ENCODE measurements at regions not wholly inside any gene's neighbourhood (a gene's known extent, or its start where the extent isn't known, plus 50 kb on each side); places are given as distances from the start of the nearest gene placed in this dataset.
A peak's percentile ranks its signal among the peaks of the same experiment; 100 is the strongest.

DNA sequence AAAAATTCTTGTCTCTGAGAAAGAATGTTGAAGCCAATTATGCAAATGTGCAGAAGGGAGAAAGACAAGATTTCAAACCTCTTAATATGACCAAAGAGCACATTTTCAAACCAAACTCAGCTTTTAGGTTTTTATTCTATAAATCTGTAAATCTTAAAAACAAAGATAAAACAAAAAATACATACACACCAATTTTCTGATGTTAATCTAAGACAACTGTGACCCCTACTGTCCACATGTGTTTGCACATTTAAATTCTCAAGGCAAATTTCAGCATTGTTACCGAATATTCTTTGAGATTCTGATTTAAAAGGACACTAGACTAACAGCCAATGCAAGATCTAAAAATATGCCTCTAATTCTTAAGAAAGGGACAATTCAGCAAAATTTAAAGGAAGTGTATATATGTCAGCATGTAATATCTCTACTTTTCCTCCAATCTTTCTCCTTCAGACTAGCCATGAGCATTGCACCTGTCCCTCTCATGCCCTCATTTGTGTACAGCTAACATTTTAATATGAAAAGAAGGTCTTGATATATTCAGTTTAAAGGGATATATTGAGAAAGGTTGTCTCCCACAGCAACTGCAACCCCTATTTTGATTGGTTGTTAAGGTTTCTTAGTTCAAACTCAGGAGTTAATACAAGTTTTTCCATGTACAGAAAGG, 417.9 kb downstream of the IPMK start:
- Histone ChIP-seq H3K4me1 (ENCODE audit: insufficient read depth, low read length, poor library complexity, severe bottlenecking) (no peaks in the 10 kb centered on the region), H4K20me1 (ENCODE audit: insufficient read depth, low read length, poor library complexity, severe bottlenecking) (no peaks in the 10 kb centered on the region), H2AFZ (ENCODE audit: low read length) (no peak overlapping the region), H3K9ac (ENCODE audit: low read depth, low read length, poor library complexity, severe bottlenecking) (no peak overlapping the region), H3K4me2 (ENCODE audit: low read depth, low read length, poor library complexity, severe bottlenecking) (no peak overlapping the region), H3K9me3 (ENCODE audit: insufficient read depth, low read depth, low read length) (no peaks in the 10 kb centered on the region), H3K9me2 (replicated peaks; ENCODE audit: low read depth, low read length) (no peaks in the 10 kb centered on the region), H3K79me2 (ENCODE audit: insufficient read depth, low read length) (no peaks in the 10 kb centered on the region), H3K4me3 (ENCODE audit: low read length, poor library complexity, severe bottlenecking) (no peak overlapping the region), H3K27me3 (ENCODE audit: insufficient read depth, low read length, poor library complexity, severe bottlenecking) (no peaks in the 10 kb centered on the region), H3K36me3 (ENCODE audit: insufficient read depth, low read length) (no peaks in the 10 kb centered on the region), H3F3A (ENCODE audit: low read depth) (no peaks in the 10 kb centered on the region)
- TF ChIP-seq, protein P1, sequence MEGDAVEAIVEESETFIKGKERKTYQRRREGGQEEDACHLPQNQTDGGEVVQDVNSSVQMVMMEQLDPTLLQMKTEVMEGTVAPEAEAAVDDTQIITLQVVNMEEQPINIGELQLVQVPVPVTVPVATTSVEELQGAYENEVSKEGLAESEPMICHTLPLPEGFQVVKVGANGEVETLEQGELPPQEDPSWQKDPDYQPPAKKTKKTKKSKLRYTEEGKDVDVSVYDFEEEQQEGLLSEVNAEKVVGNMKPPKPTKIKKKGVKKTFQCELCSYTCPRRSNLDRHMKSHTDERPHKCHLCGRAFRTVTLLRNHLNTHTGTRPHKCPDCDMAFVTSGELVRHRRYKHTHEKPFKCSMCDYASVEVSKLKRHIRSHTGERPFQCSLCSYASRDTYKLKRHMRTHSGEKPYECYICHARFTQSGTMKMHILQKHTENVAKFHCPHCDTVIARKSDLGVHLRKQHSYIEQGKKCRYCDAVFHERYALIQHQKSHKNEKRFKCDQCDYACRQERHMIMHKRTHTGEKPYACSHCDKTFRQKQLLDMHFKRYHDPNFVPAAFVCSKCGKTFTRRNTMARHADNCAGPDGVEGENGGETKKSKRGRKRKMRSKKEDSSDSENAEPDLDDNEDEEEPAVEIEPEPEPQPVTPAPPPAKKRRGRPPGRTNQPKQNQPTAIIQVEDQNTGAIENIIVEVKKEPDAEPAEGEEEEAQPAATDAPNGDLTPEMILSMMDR (conservative IDR thresholded peaks at IDR 0.05; ENCODE audit: low read length): peak; percentile 25; the same call in 1 of the 2 replicates
- TF ChIP-seq EZH2phosphoT487 (IDR thresholded peaks at IDR 0.05; ENCODE audit: borderline replicate concordance): no peak

- no peaks in the 10 kb centered on the region for H3K27me3 ChIP-seq (ENCODE audit: insufficient read depth, low read length, poor library complexity, severe bottlenecking)
- H3K9me2 ChIP-seq (replicated peaks; ENCODE audit: low read depth, low read length): no peaks in the 10 kb centered on the region
- H3K36me3 ChIP-seq (ENCODE audit: insufficient read depth, low read length): no peaks in the 10 kb centered on the region
- H3K4me3 ChIP-seq (ENCODE audit: low read length, poor library complexity, severe bottlenecking): no peak overlapping the region
- no peak overlapping the region for H3K4me2 ChIP-seq (ENCODE audit: low read depth, low read length, poor library complexity, severe bottlenecking)
- H4K20me1 ChIP-seq (ENCODE audit: insufficient read depth, low read length, poor library complexity, severe bottlenecking): no peaks in the 10 kb centered on the region
- no peaks in the 10 kb centered on the region for H3K4me1 ChIP-seq (ENCODE audit: insufficient read depth, low read length, poor library complexity, severe bottlenecking)
- no peaks in the 10 kb centered on the region for H3F3A ChIP-seq (ENCODE audit: low read depth)
- H2AFZ ChIP-seq (ENCODE audit: low read length): no peak overlapping the region
- H3K9ac ChIP-seq (ENCODE audit: low read depth, low read length, poor library complexity, severe bottlenecking): no peak overlapping the region
- no peaks in the 10 kb centered on the region for H3K9me3 ChIP-seq (ENCODE audit: insufficient read depth, low read depth, low read length)
- no peaks in the 10 kb centered on the region for H3K79me2 ChIP-seq (ENCODE audit: insufficient read depth, low read length)
- no peak for TF ChIP-seq EZH2phosphoT487 (IDR thresholded peaks at IDR 0.05; ENCODE audit: borderline replicate concordance)
- TF ChIP-seq, protein P1 (conservative IDR thresholded peaks at IDR 0.05; ENCODE audit: low read length): no peak
These were observed 421.2 kb downstream of the IPMK start for GRCh38 chr10:57846307-57847065.

- Histone ChIP-seq H3K4me2 (ENCODE audit: low read depth, low read length, poor library complexity, severe bottlenecking) (no peak overlapping the region), H4K20me1 (ENCODE audit: insufficient read depth, low read length, poor library complexity, severe bottlenecking) (no peaks in the 10 kb centered on the region), H3K9me2 (replicated peaks; ENCODE audit: low read depth, low read length) (no peaks in the 10 kb centered on the region), H3K9me3 (ENCODE audit: insufficient read depth, low read depth, low read length) (no peaks in the 10 kb centered on the region), H3K36me3 (ENCODE audit: insufficient read depth, low read length) (no peaks in the 10 kb centered on the region), H2AFZ (ENCODE audit: low read length) (no peak overlapping the region), H3K4me1 (ENCODE audit: insufficient read depth, low read length, poor library complexity, severe bottlenecking) (no peaks in the 10 kb centered on the region), H3F3A (ENCODE audit: low read depth) (no peaks in the 10 kb centered on the region), H3K4me3 (ENCODE audit: low read length, poor library complexity, severe bottlenecking) (no peak overlapping the region), H3K27me3 (ENCODE audit: insufficient read depth, low read length, poor library complexity, severe bottlenecking) (no peaks in the 10 kb centered on the region), H3K79me2 (ENCODE audit: insufficient read depth, low read length) (no peaks in the 10 kb centered on the region), H3K9ac (ENCODE audit: low read depth, low read length, poor library complexity, severe bottlenecking) (no peak overlapping the region)
- TF ChIP-seq, protein P1 (conservative IDR thresholded peaks at IDR 0.05; ENCODE audit: low read length): no peak
- TF ChIP-seq EZH2phosphoT487 (IDR thresholded peaks at IDR 0.05; ENCODE audit: borderline replicate concordance): no peak
These were observed 423.2 kb downstream of the IPMK start for GRCh38 chr10:57844387-57844998.
